Neural cell (in vitro differentiated cells): ENCODE measurements at regions not wholly inside any gene's neighbourhood (a gene's known extent, or its start where the extent isn't known, plus 50 kb on each side); places are given as distances from the start of the nearest gene placed in this dataset.

ENCODE experiments used
- H2AFZ ChIP-seq: fragments of 200-600, 300-800 bp; sonication (generic), shearing (Covaris generic); 2 replicates; pipeline ENCODE4 v1.6.0; 2014; ENCODE audit warnings: low read depth, mild to moderate bottlenecking, antibody characterized with exemption, low read length, moderate library complexity
- H3F3A ChIP-seq: fragments of 200-600 bp; shearing (Covaris generic); 2 replicates; pipeline ENCODE4 v1.6.1; 2016; ENCODE audit warnings: mild to moderate bottlenecking, moderate library complexity, mixed read lengths, antibody characterized with exemption, low read length; ENCODE audit not compliant: insufficient read depth, poor library complexity, severe bottlenecking
- H3K27ac ChIP-seq: fragments of 200-600, 300-800 bp; sonication (generic), shearing (Covaris generic); 2 replicates; pipeline ENCODE4 v1.5.1; 2014; ENCODE audit warnings: mild to moderate bottlenecking, low read length, moderate library complexity
- H3K27me3 ChIP-seq: fragments of 300-800, 200-600 bp; sonication (generic), shearing (Covaris generic); 2 replicates; pipeline ENCODE4 v1.6.0; 2014; ENCODE audit warnings: mild to moderate bottlenecking, low read depth, low read length, moderate library complexity; ENCODE audit not compliant: insufficient read depth
- H3K36me3 ChIP-seq: fragments of 300-800, 200-600 bp; sonication (generic), shearing (Covaris generic); 2 replicates; pipeline ENCODE4 v1.5.1; 2014; ENCODE audit warnings: mild to moderate bottlenecking, antibody characterized with exemption, low read length, moderate library complexity; ENCODE audit not compliant: insufficient read depth
- H3K4me2 ChIP-seq: fragments of 300-800, 200-600 bp; sonication (generic), shearing (Covaris generic); 2 replicates; pipeline ENCODE4 v1.6.0; 2014; ENCODE audit warnings: mild to moderate bottlenecking, low read length
- H3K4me3 ChIP-seq: fragments of 300-800, 200-600 bp; sonication (generic), shearing (Covaris generic); 2 replicates; pipeline ENCODE4 v1.5.1; 2014; ENCODE audit warnings: mild to moderate bottlenecking, low read length, moderate library complexity
- H3K79me2 ChIP-seq: fragments of 200-600 bp; shearing (Covaris generic); replicated peaks from 2 replicates; pipeline ENCODE4 v1.6.0; 2014; ENCODE audit warnings: mild to moderate bottlenecking, low read length, moderate library complexity; ENCODE audit not compliant: insufficient read depth
- H3K9ac ChIP-seq: fragments of 300-800, 200-600 bp; sonication (generic), shearing (Covaris generic); 2 replicates; pipeline ENCODE4 v1.6.1; 2016; ENCODE audit warnings: mild to moderate bottlenecking, low read length, mixed read lengths
- H3K9me2 ChIP-seq: fragments of 200-600 bp; shearing (Covaris generic); 2 replicates; pipeline ENCODE4 v1.6.1; 2016; ENCODE audit warnings: mild to moderate bottlenecking, low read length, mixed read lengths; ENCODE audit not compliant: insufficient read depth
- H3K9me3 ChIP-seq: fragments of 200-600, 300-800 bp; sonication (generic), shearing (Covaris generic); 2 replicates; pipeline ENCODE4 v1.6.1; 2016; ENCODE audit warnings: mild to moderate bottlenecking, mixed run types, low read length, moderate library complexity, mixed read lengths
- H4K20me1 ChIP-seq: fragments of 200-600 bp; shearing (Covaris generic); 2 replicates; pipeline ENCODE4 v1.6.1; 2016; ENCODE audit warnings: mild to moderate bottlenecking, mixed run types; ENCODE audit not compliant: insufficient read depth
- CTCF ChIP-seq: fragments of 450-650 bp; IDR thresholded peaks from 2 replicates; pipeline ENCODE4 v1.5.1; 2014; ENCODE audit warnings: antibody characterized with exemption, mild to moderate bottlenecking, moderate library complexity; ENCODE audit not compliant: poor library complexity, severe bottlenecking
- EP300 ChIP-seq: fragments of 450-650 bp; conservative IDR thresholded peaks from 2 replicates; pipeline ENCODE4 v1.6.1; 2014; ENCODE audit warnings: antibody characterized with exemption, mild to moderate bottlenecking, moderate library complexity; ENCODE audit not compliant: poor library complexity, severe bottlenecking
- EZH2 ChIP-seq: fragments of 200-600, 300-800 bp; shearing (Covaris generic), sonication (generic); IDR thresholded peaks from 2 replicates; pipeline ENCODE4 v1.6.1; 2014; ENCODE audit warnings: antibody characterized with exemption, low read length, borderline replicate concordance, mild to moderate bottlenecking; ENCODE audit not compliant: insufficient read depth, poor library complexity, severe bottlenecking
- MXI1 ChIP-seq: fragments of 450-650 bp; conservative IDR thresholded peaks from 2 replicates; pipeline ENCODE4 v1.6.1; 2014; ENCODE audit warnings: antibody characterized with exemption, mild to moderate bottlenecking; ENCODE audit not compliant: poor library complexity, severe bottlenecking
- POLR2AphosphoS5 ChIP-seq: IDR thresholded peaks from 2 replicates; pipeline ENCODE4 v1.6.1; 2012
- RAD21 ChIP-seq: fragments of 450-650 bp; conservative IDR thresholded peaks from 2 replicates; pipeline ENCODE4 v1.6.1; 2014; ENCODE audit warnings: antibody characterized with exemption, mild to moderate bottlenecking, moderate library complexity
- SMC3 ChIP-seq: fragments of 450-650 bp; conservative IDR thresholded peaks from 2 replicates; pipeline ENCODE4 v1.6.1; 2014; ENCODE audit warnings: antibody characterized with exemption, mild to moderate bottlenecking, moderate library complexity; ENCODE audit not compliant: poor library complexity
- TAF1 ChIP-seq: IDR thresholded peaks from 2 replicates; pipeline ENCODE4 v1.6.1; 2012; ENCODE audit warnings: low read depth
- TF ChIP-seq, protein P1 (sequence below): IDR thresholded peaks from 2 replicates; pipeline ENCODE4 v1.6.1; 2012; ENCODE audit warnings: borderline replicate concordance

DNA sequence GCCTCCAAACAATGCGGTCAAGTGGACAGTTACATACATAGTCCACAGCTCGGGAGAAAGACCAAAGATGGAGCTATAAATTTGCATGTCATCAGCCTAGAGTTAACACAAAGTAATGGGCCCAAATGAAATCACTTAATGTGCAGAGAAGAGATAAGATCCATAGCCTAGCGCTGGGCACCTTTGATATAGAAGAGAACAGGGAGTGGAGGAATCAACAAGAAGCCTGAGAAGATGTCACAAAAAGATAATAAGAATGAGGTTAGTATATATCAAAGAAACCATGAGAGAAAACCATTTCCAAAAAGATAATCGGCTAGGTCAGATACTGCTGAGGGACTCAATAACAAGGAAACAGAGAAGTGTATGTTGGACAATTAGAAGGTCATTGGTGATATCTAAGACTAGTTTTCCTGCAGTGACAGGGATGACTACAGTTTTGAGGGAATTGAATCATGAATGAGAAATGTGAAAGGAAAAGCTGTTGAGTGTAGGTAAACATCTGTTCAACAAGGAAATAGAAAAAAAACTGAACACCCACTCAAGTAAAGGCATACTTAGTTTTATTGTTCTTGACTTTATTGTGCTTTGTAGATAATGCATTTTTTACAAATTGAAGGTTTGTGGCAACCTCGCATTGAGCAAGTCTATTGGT lies 68.7 kb upstream of the CDH6 start:
- no peak overlapping the region for H3K4me2 ChIP-seq
- H3K27ac ChIP-seq: no peak overlapping the region
- no peak overlapping the region for H3K4me3 ChIP-seq
- H4K20me1 ChIP-seq: no peaks in the 10 kb centered on the region
- no peak overlapping the region for H3K9ac ChIP-seq
- TF ChIP-seq POLR2AphosphoS5 (no peak), TAF1 (no peak)
- H3K9me3 ChIP-seq: peaks cover 3% of the 10 kb centered on the region
- no peaks in the 10 kb centered on the region for H3K9me2 ChIP-seq
- H2AFZ ChIP-seq: no peak overlapping the region
- no peaks in the 10 kb centered on the region for H3K79me2 ChIP-seq
- H3K27me3 ChIP-seq: no peaks in the 10 kb centered on the region
- H3F3A ChIP-seq: no peaks in the 10 kb centered on the region
- H3K36me3 ChIP-seq: no peaks in the 10 kb centered on the region

GRCh38 chr5:31124026-31124425 lies 69.5 kb upstream of the CDH6 start:
- Histone ChIP-seq H3K27me3 (no peaks in the 10 kb centered on the region), H4K20me1 (no peaks in the 10 kb centered on the region), H3F3A (no peaks in the 10 kb centered on the region), H3K4me3 (no peak overlapping the region), H3K9me3 (peaks cover 3% of the 10 kb centered on the region), H3K4me2 (no peak overlapping the region), H3K36me3 (no peaks in the 10 kb centered on the region), H3K9me2 (no peaks in the 10 kb centered on the region), H3K27ac (no peak overlapping the region), H2AFZ (no peak overlapping the region), H3K9ac (no peak overlapping the region), H3K79me2 (no peaks in the 10 kb centered on the region)
- TF ChIP-seq SMC3 (no peak), POLR2AphosphoS5 (no peak), CTCF (no peak), TAF1 (no peak), EP300 (no peak), RAD21 (no peak), EZH2 (no peak), MXI1 (no peak)
- TF ChIP-seq, protein P1, sequence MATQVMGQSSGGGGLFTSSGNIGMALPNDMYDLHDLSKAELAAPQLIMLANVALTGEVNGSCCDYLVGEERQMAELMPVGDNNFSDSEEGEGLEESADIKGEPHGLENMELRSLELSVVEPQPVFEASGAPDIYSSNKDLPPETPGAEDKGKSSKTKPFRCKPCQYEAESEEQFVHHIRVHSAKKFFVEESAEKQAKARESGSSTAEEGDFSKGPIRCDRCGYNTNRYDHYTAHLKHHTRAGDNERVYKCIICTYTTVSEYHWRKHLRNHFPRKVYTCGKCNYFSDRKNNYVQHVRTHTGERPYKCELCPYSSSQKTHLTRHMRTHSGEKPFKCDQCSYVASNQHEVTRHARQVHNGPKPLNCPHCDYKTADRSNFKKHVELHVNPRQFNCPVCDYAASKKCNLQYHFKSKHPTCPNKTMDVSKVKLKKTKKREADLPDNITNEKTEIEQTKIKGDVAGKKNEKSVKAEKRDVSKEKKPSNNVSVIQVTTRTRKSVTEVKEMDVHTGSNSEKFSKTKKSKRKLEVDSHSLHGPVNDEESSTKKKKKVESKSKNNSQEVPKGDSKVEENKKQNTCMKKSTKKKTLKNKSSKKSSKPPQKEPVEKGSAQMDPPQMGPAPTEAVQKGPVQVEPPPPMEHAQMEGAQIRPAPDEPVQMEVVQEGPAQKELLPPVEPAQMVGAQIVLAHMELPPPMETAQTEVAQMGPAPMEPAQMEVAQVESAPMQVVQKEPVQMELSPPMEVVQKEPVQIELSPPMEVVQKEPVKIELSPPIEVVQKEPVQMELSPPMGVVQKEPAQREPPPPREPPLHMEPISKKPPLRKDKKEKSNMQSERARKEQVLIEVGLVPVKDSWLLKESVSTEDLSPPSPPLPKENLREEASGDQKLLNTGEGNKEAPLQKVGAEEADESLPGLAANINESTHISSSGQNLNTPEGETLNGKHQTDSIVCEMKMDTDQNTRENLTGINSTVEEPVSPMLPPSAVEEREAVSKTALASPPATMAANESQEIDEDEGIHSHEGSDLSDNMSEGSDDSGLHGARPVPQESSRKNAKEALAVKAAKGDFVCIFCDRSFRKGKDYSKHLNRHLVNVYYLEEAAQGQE: no peak
